OCI-LY1 (cell line): ENCODE measurements at regions not wholly inside any gene's neighbourhood (a gene's known extent, or its start where the extent isn't known, plus 50 kb on each side); places are given as distances from the start of the nearest gene placed in this dataset.

Source experiments
- EZH2 ChIP-seq: fragments of 200-600 bp; sonication (generic), shearing (Covaris generic); IDR thresholded peaks from 2 replicates; pipeline ENCODE4 v1.8.0; 2017; ENCODE audit warnings: borderline replicate concordance, mixed run types, mild to moderate bottlenecking, antibody characterized with exemption, low read length, moderate library complexity, mixed read lengths
- TF ChIP-seq, protein P1 (sequence below): fragments of 200-600 bp; sonication (generic), shearing (Covaris generic); IDR thresholded peaks from 2 replicates; pipeline ENCODE4 v1.5.1; 2017; ENCODE audit warnings: mild to moderate bottlenecking, antibody characterized with exemption, low read length, moderate library complexity, mixed read lengths

GRCh38 chr9:22512495-22512894 is 65.9 kb downstream of the DMRTA1 start:
- TF ChIP-seq, protein P1, sequence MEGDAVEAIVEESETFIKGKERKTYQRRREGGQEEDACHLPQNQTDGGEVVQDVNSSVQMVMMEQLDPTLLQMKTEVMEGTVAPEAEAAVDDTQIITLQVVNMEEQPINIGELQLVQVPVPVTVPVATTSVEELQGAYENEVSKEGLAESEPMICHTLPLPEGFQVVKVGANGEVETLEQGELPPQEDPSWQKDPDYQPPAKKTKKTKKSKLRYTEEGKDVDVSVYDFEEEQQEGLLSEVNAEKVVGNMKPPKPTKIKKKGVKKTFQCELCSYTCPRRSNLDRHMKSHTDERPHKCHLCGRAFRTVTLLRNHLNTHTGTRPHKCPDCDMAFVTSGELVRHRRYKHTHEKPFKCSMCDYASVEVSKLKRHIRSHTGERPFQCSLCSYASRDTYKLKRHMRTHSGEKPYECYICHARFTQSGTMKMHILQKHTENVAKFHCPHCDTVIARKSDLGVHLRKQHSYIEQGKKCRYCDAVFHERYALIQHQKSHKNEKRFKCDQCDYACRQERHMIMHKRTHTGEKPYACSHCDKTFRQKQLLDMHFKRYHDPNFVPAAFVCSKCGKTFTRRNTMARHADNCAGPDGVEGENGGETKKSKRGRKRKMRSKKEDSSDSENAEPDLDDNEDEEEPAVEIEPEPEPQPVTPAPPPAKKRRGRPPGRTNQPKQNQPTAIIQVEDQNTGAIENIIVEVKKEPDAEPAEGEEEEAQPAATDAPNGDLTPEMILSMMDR: no peak
- TF ChIP-seq EZH2: no peak
